Liver (tissue), 8 donors: ENCODE measurements at regions not wholly inside any gene's neighbourhood (a gene's known extent, or its start where the extent isn't known, plus 50 kb on each side); places are given as distances from the start of the nearest gene placed in this dataset.

Experiments used
- DNase-seq: peaks from one replicate; pipeline ENCODE4 v3.0.0-alpha.2; 2017; ENCODE audit warnings: low spot score
- H3K27ac ChIP-seq, 2 donors: one replicate each; pipeline ENCODE4 v1.7.0; 2013; ENCODE audit warnings: inconsistent platforms in 2 of 2, low read length in 2 of 2, control low read depth in 1 of 2, low read depth in 1 of 2, mild to moderate bottlenecking in 1 of 2
- H3K27me3 ChIP-seq, 4 donors: one replicate each; pipeline versions ENCODE4 v1.6.1 to v1.7.0; 2013; ENCODE audit warnings: low read length in 3 of 4, inconsistent platforms in 1 of 4, mild to moderate bottlenecking in 1 of 4, moderate library complexity in 1 of 4; ENCODE audit not compliant: control insufficient read depth in 4 of 4, insufficient read depth in 4 of 4
- H3K36me3 ChIP-seq, 4 donors: one replicate each; pipeline versions ENCODE4 v1.6.1 to v1.7.0; 2013; ENCODE audit warnings: low read length in 3 of 4, mild to moderate bottlenecking in 3 of 4, low read depth in 1 of 4, moderate library complexity in 1 of 4; ENCODE audit not compliant: control insufficient read depth in 4 of 4, insufficient read depth in 3 of 4
- H3K4me1 ChIP-seq, 4 donors: one replicate each; pipeline versions ENCODE4 v1.6.1 to v1.7.0; 2013; ENCODE audit warnings: low read length in 3 of 4, mild to moderate bottlenecking in 3 of 4, moderate library complexity in 1 of 4; ENCODE audit not compliant: control insufficient read depth in 4 of 4, insufficient read depth in 4 of 4
- H3K4me3 ChIP-seq, 3 donors: one replicate each; pipeline versions ENCODE4 v1.6.1 to v1.7.0; 2013; ENCODE audit warnings: low read length in 3 of 3, control low read depth in 1 of 3, low read depth in 1 of 3, mild to moderate bottlenecking in 1 of 3
- H3K9ac ChIP-seq, 2 donors: one replicate each; pipeline ENCODE4 v1.7.0; 2013; ENCODE audit warnings: low read length in 2 of 2, mild to moderate bottlenecking in 2 of 2, moderate library complexity in 2 of 2, control low read depth in 1 of 2, low read depth in 1 of 2
- H3K9me3 ChIP-seq, 4 donors: one replicate each; pipeline versions ENCODE4 v1.6.1 to v1.7.0; 2013; ENCODE audit warnings: low read length in 3 of 4; ENCODE audit not compliant: control insufficient read depth in 4 of 4
- ATF3 ChIP-seq: IDR thresholded peaks from 2 replicates; pipeline ENCODE4 v1.6.1; 2016; ENCODE audit warnings: antibody characterized with exemption
- CTCF ChIP-seq: fragments of 150-350 bp; IDR thresholded peaks from 2 replicates; pipeline ENCODE4 v1.5.1; 2017; ENCODE audit warnings: improper control_type of control experiment, low read depth, low read length; ENCODE audit not compliant: missing input control
- FOXA1 ChIP-seq: IDR thresholded peaks from 2 replicates; pipeline ENCODE4 v1.6.1; 2016; ENCODE audit warnings: antibody characterized with exemption
- FOXA2 ChIP-seq: IDR thresholded peaks from 2 replicates; pipeline ENCODE4 v1.6.1; 2016; ENCODE audit warnings: antibody characterized with exemption
- GABPA ChIP-seq, 2 donors: IDR thresholded peaks in 1 of 2; conservative IDR thresholded peaks in 1 of 2; 2 replicates each; pipeline ENCODE4 v1.6.1; 2016; ENCODE audit warnings: antibody characterized with exemption in 2 of 2, mild to moderate bottlenecking in 1 of 2, moderate library complexity in 1 of 2
- HNF4A ChIP-seq, 2 donors: conservative IDR thresholded peaks; 2 replicates each; pipeline ENCODE4 v1.6.1; 2016; ENCODE audit warnings: antibody characterized with exemption in 2 of 2, mild to moderate bottlenecking in 2 of 2
- HNF4G ChIP-seq: IDR thresholded peaks from 2 replicates; pipeline ENCODE4 v1.6.1; 2016; ENCODE audit warnings: antibody characterized with exemption
- JUND ChIP-seq, 2 donors: IDR thresholded peaks; 2 replicates each; pipeline ENCODE4 v1.6.1; 2016; ENCODE audit warnings: antibody characterized with exemption in 2 of 2
- NR2F2 ChIP-seq: IDR thresholded peaks from 2 replicates; pipeline ENCODE4 v1.6.1; 2016; ENCODE audit warnings: antibody characterized with exemption
- RAD21 ChIP-seq, 2 donors: IDR thresholded peaks; 2 replicates each; pipeline ENCODE4 v1.6.1; 2016; ENCODE audit warnings: antibody characterized with exemption in 2 of 2, mild to moderate bottlenecking in 2 of 2
- RXRA ChIP-seq, 2 donors: IDR thresholded peaks; 2 replicates each; pipeline ENCODE4 v1.6.1; 2017 to 2018; ENCODE audit warnings: antibody characterized with exemption in 2 of 2, mild to moderate bottlenecking in 1 of 2
- SP1 ChIP-seq: IDR thresholded peaks from 2 replicates; pipeline ENCODE4 v1.6.1; 2018; ENCODE audit warnings: antibody characterized with exemption, mild to moderate bottlenecking
- TAF1 ChIP-seq: conservative IDR thresholded peaks from 2 replicates; pipeline ENCODE4 v1.6.1; 2016; ENCODE audit warnings: antibody characterized with exemption, mild to moderate bottlenecking
- YY1 ChIP-seq: IDR thresholded peaks from 2 replicates; pipeline ENCODE4 v1.6.1; 2016; ENCODE audit warnings: antibody characterized with exemption, mild to moderate bottlenecking
- WGBS: extraction: QIAGEN DNeasy Blood & Tissue Kit; methylation state at CpG from one replicate; pipeline ENCODE4 v1.1.7; 2013; 5-methylcytosine and 5-hydroxymethylcytosine counted together
- TF ChIP-seq, protein P1 (sequence below): IDR thresholded peaks from 2 replicates; pipeline ENCODE4 v1.6.1; 2016; ENCODE audit warnings: antibody characterized with exemption
- TF ChIP-seq, protein P2 (sequence below): IDR thresholded peaks from 2 replicates; pipeline ENCODE4 v1.6.1; 2016; ENCODE audit warnings: antibody characterized with exemption, mild to moderate bottlenecking
- TF ChIP-seq, protein P3 (sequence below): IDR thresholded peaks from 2 replicates; pipeline ENCODE4 v1.6.1; 2016; ENCODE audit warnings: antibody characterized with exemption
- donor health status: healthy.
- donor health status: healthy.
- donor health status: healthy.
- donor health status: healthy.
- donor health status: healthy.

DNA sequence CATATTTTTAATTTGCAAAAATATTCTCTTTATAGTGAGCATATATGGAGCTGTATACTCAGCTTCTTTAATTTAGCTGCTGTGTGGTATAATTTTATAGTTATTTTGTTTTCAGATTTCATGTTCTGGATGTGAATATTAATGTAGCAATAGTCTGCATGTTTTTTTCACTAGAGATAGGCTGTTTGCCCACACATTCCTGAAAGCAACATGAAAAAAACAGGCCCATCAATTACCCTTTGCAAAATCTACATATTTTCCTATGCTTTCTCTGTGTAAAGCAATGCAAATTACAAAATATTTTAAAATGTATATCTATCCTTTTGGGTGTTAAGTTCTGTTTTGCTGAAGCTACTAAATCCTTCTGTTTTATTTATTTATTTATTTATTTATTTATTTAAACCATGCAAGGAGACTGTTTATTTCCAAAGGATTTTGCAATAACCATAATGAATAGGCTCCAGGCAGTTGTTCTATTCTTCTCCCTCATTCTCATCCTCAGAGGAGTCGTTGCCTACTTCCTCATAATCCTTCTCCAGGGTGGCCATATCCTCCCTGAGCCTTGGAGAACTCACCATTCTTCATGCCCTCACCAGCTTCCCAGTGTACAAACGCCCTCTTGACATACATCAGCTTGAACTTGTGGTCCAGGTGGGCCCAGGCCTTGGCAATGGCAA lies 277.1 kb downstream of the ANKRD50 start:
- Histone ChIP-seq H3K27me3 (no peaks in the 10 kb centered on the region), H3K9me3 (no peaks in the 10 kb centered on the region), H3K4me1 (no peaks in the 10 kb centered on the region), H3K27ac (no peak overlapping the region), H3K36me3 (no peaks in the 10 kb centered on the region), H3K9ac (no peak overlapping the region), H3K4me3 (no peak overlapping the region)
- DNase-seq = no peak
- TF ChIP-seq FOXA1 = no peak
- TF ChIP-seq RXRA (IDR thresholded peaks at IDR 0.05) = no peak
- TF ChIP-seq, protein P1, sequence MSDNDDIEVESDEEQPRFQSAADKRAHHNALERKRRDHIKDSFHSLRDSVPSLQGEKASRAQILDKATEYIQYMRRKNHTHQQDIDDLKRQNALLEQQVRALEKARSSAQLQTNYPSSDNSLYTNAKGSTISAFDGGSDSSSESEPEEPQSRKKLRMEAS = no peak
- TF ChIP-seq HNF4A (conservative IDR thresholded peaks at IDR 0.05) = no peak
- no peak for TF ChIP-seq NR2F2
- TF ChIP-seq HNF4G = no peak
- TF ChIP-seq, protein P2, sequence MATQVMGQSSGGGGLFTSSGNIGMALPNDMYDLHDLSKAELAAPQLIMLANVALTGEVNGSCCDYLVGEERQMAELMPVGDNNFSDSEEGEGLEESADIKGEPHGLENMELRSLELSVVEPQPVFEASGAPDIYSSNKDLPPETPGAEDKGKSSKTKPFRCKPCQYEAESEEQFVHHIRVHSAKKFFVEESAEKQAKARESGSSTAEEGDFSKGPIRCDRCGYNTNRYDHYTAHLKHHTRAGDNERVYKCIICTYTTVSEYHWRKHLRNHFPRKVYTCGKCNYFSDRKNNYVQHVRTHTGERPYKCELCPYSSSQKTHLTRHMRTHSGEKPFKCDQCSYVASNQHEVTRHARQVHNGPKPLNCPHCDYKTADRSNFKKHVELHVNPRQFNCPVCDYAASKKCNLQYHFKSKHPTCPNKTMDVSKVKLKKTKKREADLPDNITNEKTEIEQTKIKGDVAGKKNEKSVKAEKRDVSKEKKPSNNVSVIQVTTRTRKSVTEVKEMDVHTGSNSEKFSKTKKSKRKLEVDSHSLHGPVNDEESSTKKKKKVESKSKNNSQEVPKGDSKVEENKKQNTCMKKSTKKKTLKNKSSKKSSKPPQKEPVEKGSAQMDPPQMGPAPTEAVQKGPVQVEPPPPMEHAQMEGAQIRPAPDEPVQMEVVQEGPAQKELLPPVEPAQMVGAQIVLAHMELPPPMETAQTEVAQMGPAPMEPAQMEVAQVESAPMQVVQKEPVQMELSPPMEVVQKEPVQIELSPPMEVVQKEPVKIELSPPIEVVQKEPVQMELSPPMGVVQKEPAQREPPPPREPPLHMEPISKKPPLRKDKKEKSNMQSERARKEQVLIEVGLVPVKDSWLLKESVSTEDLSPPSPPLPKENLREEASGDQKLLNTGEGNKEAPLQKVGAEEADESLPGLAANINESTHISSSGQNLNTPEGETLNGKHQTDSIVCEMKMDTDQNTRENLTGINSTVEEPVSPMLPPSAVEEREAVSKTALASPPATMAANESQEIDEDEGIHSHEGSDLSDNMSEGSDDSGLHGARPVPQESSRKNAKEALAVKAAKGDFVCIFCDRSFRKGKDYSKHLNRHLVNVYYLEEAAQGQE = no peak
- no peak for TF ChIP-seq CTCF
- TF ChIP-seq SP1 = no peak
- TF ChIP-seq TAF1 = no peak
- no peak for TF ChIP-seq JUND (IDR thresholded peaks at IDR 0.05)
- no peak for TF ChIP-seq GABPA (IDR thresholded peaks at IDR 0.05 in 1 of 2, conservative IDR thresholded peaks at IDR 0.05 in 1 of 2)
- TF ChIP-seq, protein P3, sequence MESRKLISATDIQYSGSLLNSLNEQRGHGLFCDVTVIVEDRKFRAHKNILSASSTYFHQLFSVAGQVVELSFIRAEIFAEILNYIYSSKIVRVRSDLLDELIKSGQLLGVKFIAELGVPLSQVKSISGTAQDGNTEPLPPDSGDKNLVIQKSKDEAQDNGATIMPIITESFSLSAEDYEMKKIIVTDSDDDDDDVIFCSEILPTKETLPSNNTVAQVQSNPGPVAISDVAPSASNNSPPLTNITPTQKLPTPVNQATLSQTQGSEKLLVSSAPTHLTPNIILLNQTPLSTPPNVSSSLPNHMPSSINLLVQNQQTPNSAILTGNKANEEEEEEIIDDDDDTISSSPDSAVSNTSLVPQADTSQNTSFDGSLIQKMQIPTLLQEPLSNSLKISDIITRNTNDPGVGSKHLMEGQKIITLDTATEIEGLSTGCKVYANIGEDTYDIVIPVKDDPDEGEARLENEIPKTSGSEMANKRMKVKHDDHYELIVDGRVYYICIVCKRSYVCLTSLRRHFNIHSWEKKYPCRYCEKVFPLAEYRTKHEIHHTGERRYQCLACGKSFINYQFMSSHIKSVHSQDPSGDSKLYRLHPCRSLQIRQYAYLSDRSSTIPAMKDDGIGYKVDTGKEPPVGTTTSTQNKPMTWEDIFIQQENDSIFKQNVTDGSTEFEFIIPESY = no peak
- TF ChIP-seq RAD21 (IDR thresholded peaks at IDR 0.05) = no peak
- no peak for TF ChIP-seq YY1
- no peak for TF ChIP-seq ATF3
- TF ChIP-seq FOXA2 = no peak
- 79% methylated on average over 2 of the region's 2 CpGs for whole genome bisulfite sequencing
